HepG2 (cell line): ENCODE measurements at regions not wholly inside any gene's neighbourhood (a gene's known extent, or its start where the extent isn't known, plus 50 kb on each side); places are given as distances from the start of the nearest gene placed in this dataset.

Experiments used
- BCL6 ChIP-seq: IDR thresholded peaks from 2 replicates; pipeline ENCODE4 v1.6.1; 2016; ENCODE audit warnings: missing genetic modification reagents, missing compliant biosample characterization
- BRCA1 ChIP-seq: sonication (generic); formaldehyde crosslinking; IDR thresholded peaks from 2 replicates; pipeline ENCODE4 v1.4.0; 2020; ENCODE audit warnings: missing genetic modification reagents
- KDM5A ChIP-seq: fragments of 200-600 bp; sonication (generic); IDR thresholded peaks from 2 replicates; pipeline ENCODE4 v1.7.0; 2018; ENCODE audit warnings: antibody characterized with exemption, mild to moderate bottlenecking, low read length, borderline replicate concordance
- NFE2 ChIP-seq: sonication (generic); formaldehyde crosslinking; IDR thresholded peaks from 2 replicates; pipeline ENCODE4 v1.4.0; 2020; ENCODE audit warnings: missing genetic modification reagents
- NR3C1 ChIP-seq: sonication (generic); formaldehyde crosslinking; IDR thresholded peaks from 2 replicates; pipeline ENCODE4 v1.4.0; 2020; ENCODE audit warnings: missing genetic modification reagents
- SP140L ChIP-seq: sonication (generic); formaldehyde crosslinking; IDR thresholded peaks from 2 replicates; pipeline ENCODE4 v1.4.0; 2020; ENCODE audit warnings: missing genetic modification reagents, borderline replicate concordance
- ZSCAN22 ChIP-seq: sonication (generic); formaldehyde crosslinking; IDR thresholded peaks from 2 replicates; pipeline ENCODE4 v1.4.0; 2020; ENCODE audit warnings: mild to moderate bottlenecking, missing genetic modification reagents
- TF ChIP-seq, protein P1 (sequence below): sonication (generic); formaldehyde crosslinking; IDR thresholded peaks from 2 replicates; pipeline ENCODE4 v1.5.0; 2020; ENCODE audit warnings: missing genetic modification reagents, mild to moderate bottlenecking, borderline replicate concordance
- TF ChIP-seq, protein P2 (sequence below): fragments of 450-650 bp; IDR thresholded peaks from 2 replicates; pipeline ENCODE4 v1.6.1; 2017; ENCODE audit warnings: mild to moderate bottlenecking
- TF ChIP-seq, protein P3 (sequence below): IDR thresholded peaks from 2 replicates; pipeline ENCODE4 v1.6.1; 2016; ENCODE audit warnings: missing genetic modification reagents, missing compliant biosample characterization
- TF ChIP-seq, protein P4 (sequence below): sonication (generic); formaldehyde crosslinking; IDR thresholded peaks from 2 replicates; pipeline ENCODE4 v1.8.1; 2023; ENCODE audit warnings: mild to moderate bottlenecking, missing genetic modification reagents
- TF ChIP-seq, protein P5 (sequence below): IDR thresholded peaks from 2 replicates; pipeline ENCODE4 v1.6.1; 2016; ENCODE audit warnings: low read depth

DNA sequence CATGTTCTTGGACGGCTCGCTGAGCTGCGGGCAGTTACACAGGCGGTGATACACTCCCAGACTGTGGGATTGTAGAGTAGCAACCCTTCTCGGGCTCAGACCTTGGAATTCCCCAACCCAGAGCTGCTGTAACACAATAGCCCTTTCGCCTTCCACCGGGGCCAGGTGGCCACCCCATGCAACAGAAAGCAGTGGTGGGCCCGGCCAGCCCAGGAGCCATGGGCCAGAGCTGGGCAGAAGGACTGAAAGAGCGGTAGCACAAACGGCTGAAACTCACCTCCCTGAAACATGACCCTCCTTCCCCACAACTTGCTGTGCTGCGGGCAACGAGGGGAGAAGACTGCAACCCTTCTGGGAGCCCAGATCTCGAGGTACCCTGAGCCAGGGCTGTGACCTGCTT lies 429.0 kb downstream of the SLITRK1 start (continued):
- TF ChIP-seq, protein P1, sequence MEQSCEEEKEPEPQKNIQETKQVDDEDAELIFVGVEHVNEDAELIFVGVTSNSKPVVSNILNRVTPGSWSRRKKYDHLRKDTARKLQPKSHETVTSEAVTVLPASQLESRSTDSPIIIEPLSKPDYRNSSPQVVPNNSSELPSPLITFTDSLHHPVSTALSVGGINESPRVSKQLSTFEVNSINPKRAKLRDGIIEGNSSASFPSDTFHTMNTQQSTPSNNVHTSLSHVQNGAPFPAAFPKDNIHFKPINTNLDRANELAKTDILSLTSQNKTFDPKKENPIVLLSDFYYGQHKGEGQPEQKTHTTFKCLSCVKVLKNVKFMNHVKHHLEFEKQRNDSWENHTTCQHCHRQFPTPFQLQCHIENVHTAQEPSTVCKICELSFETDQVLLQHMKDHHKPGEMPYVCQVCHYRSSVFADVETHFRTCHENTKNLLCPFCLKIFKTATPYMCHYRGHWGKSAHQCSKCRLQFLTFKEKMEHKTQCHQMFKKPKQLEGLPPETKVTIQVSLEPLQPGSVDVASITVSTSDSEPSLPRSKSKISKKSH = no peak
- TF ChIP-seq, protein P2, sequence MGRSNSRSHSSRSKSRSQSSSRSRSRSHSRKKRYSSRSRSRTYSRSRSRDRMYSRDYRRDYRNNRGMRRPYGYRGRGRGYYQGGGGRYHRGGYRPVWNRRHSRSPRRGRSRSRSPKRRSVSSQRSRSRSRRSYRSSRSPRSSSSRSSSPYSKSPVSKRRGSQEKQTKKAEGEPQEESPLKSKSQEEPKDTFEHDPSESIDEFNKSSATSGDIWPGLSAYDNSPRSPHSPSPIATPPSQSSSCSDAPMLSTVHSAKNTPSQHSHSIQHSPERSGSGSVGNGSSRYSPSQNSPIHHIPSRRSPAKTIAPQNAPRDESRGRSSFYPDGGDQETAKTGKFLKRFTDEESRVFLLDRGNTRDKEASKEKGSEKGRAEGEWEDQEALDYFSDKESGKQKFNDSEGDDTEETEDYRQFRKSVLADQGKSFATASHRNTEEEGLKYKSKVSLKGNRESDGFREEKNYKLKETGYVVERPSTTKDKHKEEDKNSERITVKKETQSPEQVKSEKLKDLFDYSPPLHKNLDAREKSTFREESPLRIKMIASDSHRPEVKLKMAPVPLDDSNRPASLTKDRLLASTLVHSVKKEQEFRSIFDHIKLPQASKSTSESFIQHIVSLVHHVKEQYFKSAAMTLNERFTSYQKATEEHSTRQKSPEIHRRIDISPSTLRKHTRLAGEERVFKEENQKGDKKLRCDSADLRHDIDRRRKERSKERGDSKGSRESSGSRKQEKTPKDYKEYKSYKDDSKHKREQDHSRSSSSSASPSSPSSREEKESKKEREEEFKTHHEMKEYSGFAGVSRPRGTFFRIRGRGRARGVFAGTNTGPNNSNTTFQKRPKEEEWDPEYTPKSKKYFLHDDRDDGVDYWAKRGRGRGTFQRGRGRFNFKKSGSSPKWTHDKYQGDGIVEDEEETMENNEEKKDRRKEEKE = no peak
- TF ChIP-seq NR3C1 (CRISPR knock-in tag) (no peak), ZSCAN22 (CRISPR knock-in tag) (no peak), BCL6 (CRISPR knock-in tag) (no peak), BRCA1 (no peak), KDM5A (no peak), NFE2 (CRISPR knock-in tag) (no peak), SP140L (CRISPR knock-in tag) (no peak)
- TF ChIP-seq, protein P3, sequence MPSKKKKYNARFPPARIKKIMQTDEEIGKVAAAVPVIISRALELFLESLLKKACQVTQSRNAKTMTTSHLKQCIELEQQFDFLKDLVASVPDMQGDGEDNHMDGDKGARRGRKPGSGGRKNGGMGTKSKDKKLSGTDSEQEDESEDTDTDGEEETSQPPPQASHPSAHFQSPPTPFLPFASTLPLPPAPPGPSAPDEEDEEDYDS (CRISPR knock-in tag) = no peak
- TF ChIP-seq, protein P4, sequence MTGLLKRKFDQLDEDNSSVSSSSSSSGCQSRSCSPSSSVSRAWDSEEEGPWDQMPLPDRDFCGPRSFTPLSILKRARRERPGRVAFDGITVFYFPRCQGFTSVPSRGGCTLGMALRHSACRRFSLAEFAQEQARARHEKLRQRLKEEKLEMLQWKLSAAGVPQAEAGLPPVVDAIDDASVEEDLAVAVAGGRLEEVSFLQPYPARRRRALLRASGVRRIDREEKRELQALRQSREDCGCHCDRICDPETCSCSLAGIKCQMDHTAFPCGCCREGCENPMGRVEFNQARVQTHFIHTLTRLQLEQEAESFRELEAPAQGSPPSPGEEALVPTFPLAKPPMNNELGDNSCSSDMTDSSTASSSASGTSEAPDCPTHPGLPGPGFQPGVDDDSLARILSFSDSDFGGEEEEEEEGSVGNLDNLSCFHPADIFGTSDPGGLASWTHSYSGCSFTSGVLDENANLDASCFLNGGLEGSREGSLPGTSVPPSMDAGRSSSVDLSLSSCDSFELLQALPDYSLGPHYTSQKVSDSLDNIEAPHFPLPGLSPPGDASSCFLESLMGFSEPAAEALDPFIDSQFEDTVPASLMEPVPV (CRISPR knock-in tag) = no peak
- TF ChIP-seq, protein P5, sequence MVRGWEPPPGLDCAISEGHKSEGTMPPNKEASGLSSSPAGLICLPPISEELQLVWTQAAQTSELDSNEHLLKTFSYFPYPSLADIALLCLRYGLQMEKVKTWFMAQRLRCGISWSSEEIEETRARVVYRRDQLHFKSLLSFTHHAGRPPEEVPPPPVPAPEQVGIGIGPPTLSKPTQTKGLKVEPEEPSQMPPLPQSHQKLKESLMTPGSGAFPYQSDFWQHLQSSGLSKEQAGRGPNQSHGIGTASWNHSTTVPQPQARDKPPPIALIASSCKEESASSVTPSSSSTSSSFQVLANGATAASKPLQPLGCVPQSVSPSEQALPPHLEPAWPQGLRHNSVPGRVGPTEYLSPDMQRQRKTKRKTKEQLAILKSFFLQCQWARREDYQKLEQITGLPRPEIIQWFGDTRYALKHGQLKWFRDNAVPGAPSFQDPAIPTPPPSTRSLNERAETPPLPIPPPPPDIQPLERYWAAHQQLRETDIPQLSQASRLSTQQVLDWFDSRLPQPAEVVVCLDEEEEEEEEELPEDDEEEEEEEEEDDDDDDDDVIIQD (CRISPR knock-in tag) = no peak
